NT2/D1 (cell line): ENCODE measurements at regions not wholly inside any gene's neighbourhood (a gene's known extent, or its start where the extent isn't known, plus 50 kb on each side); places are given as distances from the start of the nearest gene placed in this dataset.

Source experiments
- DNase-seq: peaks from one replicate; pipeline ENCODE4 v3.0.0-alpha.2; 2011; ENCODE audit warnings: low read depth, low spot score
- H3K27me3 ChIP-seq: 2 replicates; pipeline ENCODE4 v1.6.0; 2011; ENCODE audit warnings: mild to moderate bottlenecking; ENCODE audit not compliant: insufficient read length, insufficient read depth
- H3K36me3 ChIP-seq: 2 replicates; pipeline ENCODE4 v1.6.1; 2011; ENCODE audit warnings: mild to moderate bottlenecking, low read length, mixed read lengths; ENCODE audit not compliant: insufficient read depth, insufficient read length
- H3K4me1 ChIP-seq: 2 replicates; pipeline ENCODE4 v1.5.1; 2011; ENCODE audit not compliant: insufficient read depth, insufficient read length
- H3K4me3 ChIP-seq: 2 replicates; pipeline ENCODE4 v1.5.1; 2011; ENCODE audit warnings: low read depth; ENCODE audit not compliant: insufficient read length
- H3K9ac ChIP-seq: 2 replicates; pipeline ENCODE4 v1.6.0; 2011; ENCODE audit warnings: low read depth; ENCODE audit not compliant: insufficient read length
- H3K9me3 ChIP-seq: 2 replicates; pipeline ENCODE4 v1.5.1; 2011; ENCODE audit warnings: mild to moderate bottlenecking, low read length; ENCODE audit not compliant: insufficient read depth
- SUZ12 ChIP-seq: IDR thresholded peaks from 2 replicates; pipeline ENCODE4 v1.6.1; 2011; ENCODE audit not compliant: insufficient read length, insufficient read depth; ENCODE audit errors: extremely low read depth
- YY1 ChIP-seq: IDR thresholded peaks from 2 replicates; pipeline ENCODE4 v1.6.1; 2011; ENCODE audit not compliant: insufficient read length, insufficient read depth
- ZNF274 ChIP-seq: IDR thresholded peaks from 2 replicates; pipeline ENCODE4 v1.6.1; 2011; ENCODE audit warnings: mild to moderate bottlenecking, low read depth, low read length

- peak overlapping the region; percentile 47 for H3K4me3 ChIP-seq
- TF ChIP-seq ZNF274 = no peak
- H3K9ac ChIP-seq = peak overlapping the region; percentile 2
- peaks cover 6% of the 10 kb centered on the region for H3K4me1 ChIP-seq
- no peaks in the 10 kb centered on the region for H3K9me3 ChIP-seq
- no peak for DNase-seq
- H3K36me3 ChIP-seq = no peaks in the 10 kb centered on the region
- H3K27me3 ChIP-seq = peaks cover 79% of the 10 kb centered on the region
These were observed 65.6 kb upstream of the PTGR2 start for GRCh38 chr14:73785834-73786635.

- Histone ChIP-seq H3K4me1 (peaks cover 6% of the 10 kb centered on the region), H3K4me3 (peak overlapping the region; percentile 47), H3K9ac (no peak overlapping the region), H3K36me3 (no peaks in the 10 kb centered on the region), H3K9me3 (no peaks in the 10 kb centered on the region), H3K27me3 (peaks cover 81% of the 10 kb centered on the region)
- no peak for DNase-seq
- no peak for TF ChIP-seq SUZ12
- TF ChIP-seq YY1 = no peak
- no peak for TF ChIP-seq ZNF274
These were observed 66.2 kb upstream of the PTGR2 start for GRCh38 chr14:73785336-73785833.

GRCh38 chr14:73784988-73785313 is 66.7 kb upstream of the PTGR2 start:
- Histone ChIP-seq H3K4me1 (peaks cover 6% of the 10 kb centered on the region), H3K9ac (no peak overlapping the region), H3K4me3 (no peak overlapping the region), H3K27me3 (peaks cover 81% of the 10 kb centered on the region), H3K9me3 (no peaks in the 10 kb centered on the region), H3K36me3 (no peaks in the 10 kb centered on the region)
- TF ChIP-seq SUZ12 (no peak), ZNF274 (no peak), YY1 (no peak)
- no peak for DNase-seq

GRCh38 chr14:73784181-73784987 is 67.2 kb upstream of the PTGR2 start:
- Histone ChIP-seq H3K4me3 (no peak overlapping the region), H3K4me1 (peaks cover 6% of the 10 kb centered on the region)

GRCh38 chr14:73783107-73783727 is 68.4 kb upstream of the PTGR2 start:
- no peak overlapping the region for H3K9ac ChIP-seq
- no peaks in the 10 kb centered on the region for H3K9me3 ChIP-seq
- peak; percentile 44 for DNase-seq
- no peaks in the 10 kb centered on the region for H3K36me3 ChIP-seq
- H3K4me3 ChIP-seq = no peak overlapping the region
- TF ChIP-seq SUZ12 (no peak), YY1 (no peak), ZNF274 (no peak)
- peaks cover 6% of the 10 kb centered on the region for H3K4me1 ChIP-seq
- peaks cover 73% of the 10 kb centered on the region for H3K27me3 ChIP-seq

More at GRCh38 chr14:73784181-73784987, 67.2 kb upstream of the PTGR2 start:
- Histone ChIP-seq H3K27me3 (peaks cover 75% of the 10 kb centered on the region), H3K9ac (no peak overlapping the region), H3K9me3 (no peaks in the 10 kb centered on the region), H3K36me3 (no peaks in the 10 kb centered on the region)
- no peak for DNase-seq
- TF ChIP-seq ZNF274 = no peak
- no peak for TF ChIP-seq YY1
- no peak for TF ChIP-seq SUZ12

GRCh38 chr14:73782623-73783022 is 68.4 kb upstream of the PNMA1 start:
- Histone ChIP-seq H3K9ac (no peak overlapping the region), H3K27me3 (peaks cover 67% of the 10 kb centered on the region), H3K4me3 (no peak overlapping the region), H3K4me1 (peaks cover 6% of the 10 kb centered on the region), H3K9me3 (no peaks in the 10 kb centered on the region), H3K36me3 (no peaks in the 10 kb centered on the region)
- DNase-seq = no peak
- TF ChIP-seq ZNF274 = no peak
- no peak for TF ChIP-seq YY1

- peaks cover 6% of the 10 kb centered on the region for H3K4me1 ChIP-seq
- H3K36me3 ChIP-seq = no peaks in the 10 kb centered on the region
- no peak overlapping the region for H3K9ac ChIP-seq
- H3K4me3 ChIP-seq = no peak overlapping the region
- H3K9me3 ChIP-seq = no peaks in the 10 kb centered on the region
- DNase-seq = no peak
- TF ChIP-seq ZNF274 (no peak), YY1 (no peak), SUZ12 (no peak)
- peaks cover 68% of the 10 kb centered on the region for H3K27me3 ChIP-seq
These were observed 66.7 kb upstream of the PNMA1 start for GRCh38 chr14:73780896-73781295.
